GM21786 (cell line): ENCODE measurements at regions not wholly inside any gene's neighbourhood (a gene's known extent, or its start where the extent isn't known, plus 50 kb on each side); places are given as distances from the start of the nearest gene placed in this dataset.

Source experiments
- ATAC-seq: cut with Tn5 transposase; IDR thresholded peaks from one replicate; pipeline ENCODE4 v1.9.1; 2021; ENCODE audit not compliant: unreplicated experiment

- no peak for ATAC-seq
Measured at GRCh38 chr1:209380420-209380819, 203.1 kb upstream of the CAMK1G start.

GRCh38 chr1:209382231-209383100 lies 201.0 kb upstream of the CAMK1G start:
- no peak for ATAC-seq

GRCh38 chr1:209383422-209383821 lies 200.1 kb upstream of the CAMK1G start:
- no peak for ATAC-seq

GRCh38 chr1:209383907-209384709 lies 199.4 kb upstream of the CAMK1G start:
- ATAC-seq: no peak

- ATAC-seq: no peak
Measured at GRCh38 chr1:209384710-209385550, 198.6 kb upstream of the CAMK1G start.

- no peak for ATAC-seq
Measured at GRCh38 chr1:209386156-209386555, 197.4 kb upstream of the CAMK1G start.

- ATAC-seq: no peak
Measured at GRCh38 chr1:209387271-209387968, 196.1 kb upstream of the CAMK1G start.

GRCh38 chr1:209387969-209388329 lies 195.6 kb upstream of the CAMK1G start:
- ATAC-seq: no peak

GRCh38 chr1:209388358-209388757 lies 195.2 kb upstream of the CAMK1G start:
- no peak for ATAC-seq

GRCh38 chr1:209389258-209389657 lies 194.3 kb upstream of the CAMK1G start:
- no peak for ATAC-seq

GRCh38 chr1:209389975-209390374 lies 193.5 kb upstream of the CAMK1G start:
- ATAC-seq: no peak

- no peak for ATAC-seq
Measured at GRCh38 chr1:209390764-209391163, 192.8 kb upstream of the CAMK1G start.

GRCh38 chr1:209391792-209392191 lies 191.7 kb upstream of the CAMK1G start:
- no peak for ATAC-seq

- ATAC-seq: no peak
Measured at GRCh38 chr1:209395169-209395568, 188.3 kb upstream of the CAMK1G start.

GRCh38 chr1:209397371-209397770 lies 186.1 kb upstream of the CAMK1G start:
- ATAC-seq: no peak

- no peak for ATAC-seq
Measured at GRCh38 chr1:209397910-209398309, 185.6 kb upstream of the CAMK1G start.

- ATAC-seq: no peak
Measured at GRCh38 chr1:209398313-209398991, 185.1 kb upstream of the CAMK1G start.

GRCh38 chr1:209399800-209400199 lies 183.7 kb upstream of the CAMK1G start:
- no peak for ATAC-seq

GRCh38 chr1:209400351-209401220 lies 182.9 kb upstream of the CAMK1G start:
- no peak for ATAC-seq
